ENCODE measurements at regions not wholly inside any gene's neighbourhood (a gene's known extent, or its start where the extent isn't known, plus 50 kb on each side); places are given as distances from the start of the nearest gene placed in this dataset.

DNA sequence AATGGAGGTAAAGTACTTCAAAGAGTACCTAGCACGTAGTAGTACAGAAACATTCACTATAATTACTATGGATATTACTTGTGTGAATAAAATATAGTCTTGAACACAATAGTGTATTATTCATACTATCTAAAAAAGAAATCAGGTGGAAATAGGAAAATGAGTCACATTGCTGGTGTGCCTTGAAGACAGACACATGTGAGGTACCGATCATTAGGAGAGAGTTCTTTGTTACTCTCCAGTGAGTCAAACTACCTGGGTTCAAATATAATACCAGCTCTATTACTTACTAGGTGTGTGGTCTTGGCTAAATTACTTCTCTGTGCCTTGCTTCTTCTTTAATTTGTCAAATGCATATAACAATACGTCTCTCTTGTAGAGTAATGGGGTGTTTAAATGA, 50.8 kb upstream of the BEND6 start:
- no peak for DNase-seq (ENCODE audit: low read depth)
- TF ChIP-seq, protein P1, sequence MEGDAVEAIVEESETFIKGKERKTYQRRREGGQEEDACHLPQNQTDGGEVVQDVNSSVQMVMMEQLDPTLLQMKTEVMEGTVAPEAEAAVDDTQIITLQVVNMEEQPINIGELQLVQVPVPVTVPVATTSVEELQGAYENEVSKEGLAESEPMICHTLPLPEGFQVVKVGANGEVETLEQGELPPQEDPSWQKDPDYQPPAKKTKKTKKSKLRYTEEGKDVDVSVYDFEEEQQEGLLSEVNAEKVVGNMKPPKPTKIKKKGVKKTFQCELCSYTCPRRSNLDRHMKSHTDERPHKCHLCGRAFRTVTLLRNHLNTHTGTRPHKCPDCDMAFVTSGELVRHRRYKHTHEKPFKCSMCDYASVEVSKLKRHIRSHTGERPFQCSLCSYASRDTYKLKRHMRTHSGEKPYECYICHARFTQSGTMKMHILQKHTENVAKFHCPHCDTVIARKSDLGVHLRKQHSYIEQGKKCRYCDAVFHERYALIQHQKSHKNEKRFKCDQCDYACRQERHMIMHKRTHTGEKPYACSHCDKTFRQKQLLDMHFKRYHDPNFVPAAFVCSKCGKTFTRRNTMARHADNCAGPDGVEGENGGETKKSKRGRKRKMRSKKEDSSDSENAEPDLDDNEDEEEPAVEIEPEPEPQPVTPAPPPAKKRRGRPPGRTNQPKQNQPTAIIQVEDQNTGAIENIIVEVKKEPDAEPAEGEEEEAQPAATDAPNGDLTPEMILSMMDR (IDR thresholded peaks at IDR 0.05; ENCODE audit: insufficient read depth, low read depth, low read length): no peak
- H3K4me3 ChIP-seq (ENCODE audit: low read depth, low read length): no peak overlapping the region

DNA sequence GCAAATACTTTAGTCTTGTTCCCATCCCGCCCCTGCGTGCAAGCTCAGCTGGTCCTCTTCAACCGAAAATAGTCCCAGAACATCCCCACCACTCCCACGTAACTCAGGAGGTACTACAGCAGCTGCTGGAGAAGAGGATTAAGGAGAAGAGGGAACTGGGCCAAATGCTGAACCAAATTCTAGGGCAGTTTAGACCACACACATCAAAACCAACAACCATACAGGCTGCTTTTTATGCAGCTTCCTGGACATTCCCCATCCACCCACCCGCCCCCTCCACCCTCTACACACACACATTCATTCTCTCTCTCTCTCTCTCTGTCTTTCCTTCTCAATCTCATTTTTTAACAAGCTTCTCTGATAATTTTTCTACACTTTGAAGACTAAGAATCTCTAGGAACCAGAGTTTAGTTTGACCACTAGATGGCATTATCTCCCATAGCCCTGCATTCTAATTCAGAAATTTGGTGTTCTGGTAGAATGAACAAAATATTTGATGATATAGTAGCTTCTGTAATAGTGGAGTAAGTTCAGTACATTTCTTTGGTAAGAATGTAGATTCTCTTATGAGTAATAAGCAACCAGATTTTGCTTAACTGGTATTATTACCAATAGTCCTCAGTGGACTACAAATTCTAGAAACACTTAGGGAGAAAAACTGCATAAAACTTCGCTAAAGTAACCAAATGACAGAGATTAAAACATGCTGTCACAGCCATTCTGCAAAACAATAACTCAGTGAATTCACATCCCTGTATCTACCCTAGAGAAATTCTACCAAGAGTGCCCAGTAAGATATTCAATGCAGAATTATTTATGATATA, 52.1 kb upstream of the BEND6 start:
- peak; percentile 94 for DNase-seq (ENCODE audit: low read depth)
- TF ChIP-seq, protein P1 (IDR thresholded peaks at IDR 0.05; ENCODE audit: insufficient read depth, low read depth, low read length): peak; percentile 76
- H3K4me3 ChIP-seq (ENCODE audit: low read depth, low read length): peak overlapping the region; percentile 26

DNA sequence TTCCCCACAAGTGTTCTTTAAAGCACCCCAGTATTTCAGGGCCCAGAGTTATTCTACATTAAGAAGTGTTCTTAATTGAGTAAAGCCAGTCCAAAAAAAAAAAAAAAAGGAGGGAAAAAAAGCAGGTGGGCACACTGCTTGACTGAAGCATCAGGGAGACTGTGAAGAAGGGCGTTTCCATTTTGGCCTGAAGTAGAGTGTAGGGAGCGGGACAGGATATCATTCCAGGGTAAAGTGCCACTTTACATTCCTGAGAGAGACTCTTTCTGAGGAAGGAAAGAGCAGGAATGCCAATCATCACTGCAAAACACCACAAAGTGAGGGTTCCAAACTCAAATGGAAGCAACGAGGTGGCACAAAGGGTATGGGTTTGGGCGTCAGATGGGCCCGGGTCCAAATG, 54.1 kb upstream of the BEND6 start:
- TF ChIP-seq, protein P1 (IDR thresholded peaks at IDR 0.05; ENCODE audit: insufficient read depth, low read depth, low read length): no peak
- DNase-seq (ENCODE audit: low read depth): no peak

DNA sequence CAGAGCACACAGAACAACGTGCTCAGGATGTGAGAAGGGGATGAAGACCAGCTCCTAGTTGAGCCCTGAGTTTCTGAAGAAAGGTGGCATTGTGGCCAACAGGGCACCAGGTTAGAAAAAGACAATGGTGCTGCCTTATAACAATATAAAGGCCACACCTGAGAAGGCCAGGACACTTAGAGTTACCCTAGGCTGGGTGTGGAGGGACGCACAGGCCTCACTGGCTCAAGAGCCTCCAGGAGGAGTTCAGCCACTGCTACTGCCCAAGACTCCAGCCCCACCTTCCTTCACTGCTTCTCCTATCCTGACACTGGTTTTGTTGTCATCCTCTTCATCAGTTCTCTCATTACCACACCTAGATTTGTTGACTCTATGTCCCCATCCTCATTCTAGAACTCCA, 55.2 kb upstream of the BEND6 start:
- DNase-seq (ENCODE audit: low read depth): no peak
- TF ChIP-seq, protein P1 (IDR thresholded peaks at IDR 0.05; ENCODE audit: insufficient read depth, low read depth, low read length): no peak
- H3K4me3 ChIP-seq (ENCODE audit: low read depth, low read length): no peak overlapping the region

More for the DNA sequence above, 54.1 kb upstream of the BEND6 start:
- H3K4me3 ChIP-seq (ENCODE audit: low read depth, low read length): no peak overlapping the region

DNA sequence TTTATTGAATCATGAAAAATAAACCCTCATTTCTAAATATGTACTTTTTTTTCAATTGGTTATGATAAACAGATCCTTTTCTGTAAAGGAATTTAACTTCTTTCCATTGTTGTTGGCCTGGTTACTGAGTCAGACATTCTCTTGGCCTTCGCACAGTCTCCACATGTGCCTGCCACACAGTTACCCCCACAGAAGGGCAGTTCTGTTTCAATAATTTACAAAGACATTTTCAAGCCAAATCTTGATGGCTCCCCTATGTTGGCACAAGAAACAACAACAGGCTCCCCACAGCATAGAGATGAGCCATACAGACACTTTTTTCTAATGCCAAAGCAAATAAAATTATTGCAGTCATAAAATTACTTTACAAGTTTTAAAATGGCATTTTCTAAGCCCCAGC, 55.6 kb upstream of the BEND6 start:
- H3K4me3 ChIP-seq (ENCODE audit: low read depth, low read length): no peak overlapping the region
- DNase-seq (ENCODE audit: low read depth): peak; percentile 12
- TF ChIP-seq, protein P1 (IDR thresholded peaks at IDR 0.05; ENCODE audit: insufficient read depth, low read depth, low read length): no peak

DNA sequence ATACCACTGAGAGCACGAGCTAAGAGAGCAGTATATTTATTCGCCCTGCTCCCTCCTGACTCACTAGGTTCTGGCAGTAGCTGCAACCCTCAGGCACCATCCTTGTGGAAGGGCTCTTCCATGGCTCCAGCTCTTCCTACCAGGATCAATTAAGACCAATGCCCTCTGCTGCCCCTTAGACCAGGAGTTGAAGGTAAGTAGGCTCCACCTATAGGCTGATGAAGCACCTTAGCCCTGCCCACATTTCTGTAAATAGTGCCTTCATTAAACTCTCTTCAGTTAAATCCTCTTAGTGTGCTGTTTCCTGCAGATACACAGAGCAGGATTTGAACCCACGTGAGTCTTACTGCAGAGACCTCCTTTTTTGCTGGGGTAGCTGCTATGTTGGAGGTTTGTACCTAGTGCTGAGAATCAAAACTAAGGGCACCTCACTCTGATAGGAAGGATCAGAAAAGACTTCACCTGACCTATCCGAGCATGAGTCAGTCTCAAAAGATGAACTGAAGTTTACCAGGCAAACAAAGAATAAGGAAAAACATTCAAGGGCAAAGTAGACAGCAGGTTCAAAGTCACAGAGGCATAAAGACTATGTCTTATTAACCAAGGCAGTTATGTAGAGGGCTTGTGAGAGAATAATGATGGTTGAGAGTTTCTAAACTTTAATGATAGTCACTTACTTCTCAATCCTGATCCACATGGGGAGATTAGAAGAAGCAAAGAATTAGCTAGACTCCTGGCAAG, 56.9 kb upstream of the BEND6 start:
- no peak for DNase-seq (ENCODE audit: low read depth)
- no peak overlapping the region for H3K4me3 ChIP-seq (ENCODE audit: low read depth, low read length)
- TF ChIP-seq, protein P1 (IDR thresholded peaks at IDR 0.05; ENCODE audit: insufficient read depth, low read depth, low read length): no peak
